GM21576 (cell line): ENCODE measurements at regions not wholly inside any gene's neighbourhood (a gene's known extent, or its start where the extent isn't known, plus 50 kb on each side); places are given as distances from the start of the nearest gene placed in this dataset.
A peak's percentile ranks its signal among the peaks of the same experiment; 100 is the strongest.
"Not testable (repeated sequence)": the region's sequence is repeated elsewhere in the genome, so short reads cannot be mapped to it uniquely, and the experiment has no call there.

ENCODE experiments used
- ATAC-seq: cut with Tn5 transposase; IDR thresholded peaks from one replicate; pipeline ENCODE4 v1.9.1; 2021; ENCODE audit warnings: mild to moderate bottlenecking, moderate library complexity; ENCODE audit not compliant: unreplicated experiment

- no peak for ATAC-seq
Measured at GRCh38 chr5:128711216-128711615, 173.2 kb upstream of the FBN2 start.

DNA sequence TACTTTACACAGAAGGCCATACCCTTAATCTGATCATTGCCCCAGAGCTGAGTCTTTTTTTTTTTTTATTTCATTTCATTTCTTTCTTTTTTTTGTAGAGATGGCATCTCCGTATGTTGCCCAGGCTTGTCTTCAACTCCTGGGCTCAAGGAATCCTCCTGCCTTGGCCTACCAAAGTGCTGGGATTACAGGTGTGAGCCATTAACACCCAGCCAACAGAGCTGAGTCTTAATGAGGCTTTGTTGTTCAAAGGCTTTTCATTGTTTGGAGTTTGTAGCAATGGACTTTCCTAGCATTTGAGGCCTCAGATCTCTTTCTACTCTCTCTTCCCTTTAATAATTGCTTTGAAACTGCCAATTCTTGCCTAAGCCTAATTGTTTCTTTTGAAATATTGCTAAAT lies 176.5 kb upstream of the FBN2 start:
- ATAC-seq = no peak

DNA sequence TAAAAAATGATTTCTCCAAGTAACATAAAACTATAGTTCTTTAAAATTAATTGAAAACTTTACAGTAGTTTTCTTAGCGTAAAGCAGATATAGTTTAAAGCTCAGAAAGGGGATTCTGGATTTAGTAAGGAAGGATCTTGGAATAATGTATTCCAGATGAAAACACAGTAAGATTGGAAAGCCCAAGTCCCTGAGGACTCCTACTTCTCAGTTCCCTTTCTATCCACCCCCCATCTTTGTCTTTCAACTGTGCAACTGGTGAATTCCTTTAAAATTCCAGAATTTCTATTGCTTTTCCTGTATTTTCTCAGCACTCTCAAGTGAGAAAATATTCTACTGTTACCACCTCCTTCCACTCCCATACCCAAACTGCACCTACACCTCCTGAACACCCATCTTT lies 184.5 kb upstream of the FBN2 start:
- no peak for ATAC-seq

DNA sequence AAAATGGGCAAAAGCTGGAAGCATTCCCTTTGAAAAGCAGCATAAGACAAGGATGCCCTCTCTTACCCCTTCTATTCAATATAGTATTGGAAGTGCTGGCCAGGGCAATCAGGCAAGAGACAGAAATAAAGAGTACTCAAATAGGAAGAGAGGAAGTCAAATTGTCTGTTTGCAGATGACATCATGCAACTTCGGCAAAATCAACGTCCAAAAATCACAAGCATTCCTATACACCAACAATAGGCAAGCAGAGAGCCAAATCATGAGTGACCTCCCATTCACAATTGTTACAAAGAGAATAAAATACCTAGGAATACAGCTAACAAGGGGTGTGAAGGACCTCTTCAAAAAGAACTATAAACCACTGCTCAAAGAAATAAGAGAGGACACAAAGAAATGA lies 192.0 kb upstream of the FBN2 start:
- not testable (repeated sequence) for ATAC-seq

DNA sequence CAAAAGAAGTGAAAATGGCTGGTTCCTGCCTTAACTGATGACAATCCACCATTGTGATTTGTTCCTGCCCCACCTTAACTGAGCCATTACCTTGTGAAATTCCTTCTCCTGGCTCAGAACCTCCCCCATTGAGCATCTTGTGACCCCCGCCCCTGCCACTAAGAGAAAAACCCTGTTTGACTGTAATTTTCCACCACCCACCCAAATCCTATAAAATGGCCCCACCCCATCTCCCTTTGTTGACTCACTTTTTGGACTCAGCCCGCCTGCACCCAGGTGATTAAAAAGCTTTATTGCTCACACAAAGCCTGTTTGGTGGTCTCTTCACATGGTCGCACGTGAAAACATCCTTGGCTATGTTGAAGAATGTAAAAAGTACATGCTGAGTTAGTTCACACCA lies 197.6 kb upstream of the FBN2 start:
- not testable (repeated sequence) for ATAC-seq

DNA sequence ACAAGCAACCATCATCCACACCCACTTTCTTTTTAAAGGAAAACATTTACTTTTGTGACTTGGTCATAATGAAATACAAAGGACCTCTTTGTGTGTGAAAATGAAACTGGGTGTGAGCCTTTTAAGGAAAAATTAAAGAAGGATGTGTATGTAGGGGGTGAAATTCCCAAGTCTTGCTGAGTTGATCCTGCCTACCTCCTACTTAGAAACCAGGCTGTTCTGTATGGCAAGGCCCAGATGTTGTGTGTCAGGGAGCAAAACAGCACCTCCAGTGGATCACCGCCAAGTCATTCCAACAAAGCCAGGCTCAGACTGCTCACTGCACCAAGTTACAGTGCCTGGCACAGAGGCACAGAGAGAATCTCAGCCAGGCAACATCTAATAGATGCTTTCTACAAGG lies 198.5 kb upstream of the FBN2 start:
- no peak for ATAC-seq

GRCh38 chr5:128749136-128749898 lies 211.3 kb upstream of the FBN2 start:
- no peak for ATAC-seq

DNA sequence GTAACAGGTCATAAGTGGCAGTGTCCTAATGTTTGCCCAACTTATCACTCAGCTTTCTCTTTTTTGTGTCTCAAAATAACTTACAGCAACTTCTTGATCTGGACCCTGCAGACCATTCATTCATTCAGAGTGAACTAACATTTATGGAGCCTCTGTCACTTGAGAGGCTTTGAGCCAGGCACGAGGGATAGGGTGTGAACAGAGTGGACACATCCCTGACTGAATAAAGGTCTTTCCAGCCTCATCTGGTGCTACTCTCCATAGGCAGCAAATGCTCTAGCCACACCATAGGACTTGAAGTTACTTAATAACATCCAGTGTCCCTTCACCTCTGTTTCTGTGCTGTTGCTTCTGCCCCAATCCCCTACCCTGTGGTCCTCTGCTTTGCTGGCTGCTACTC lies 212.1 kb upstream of the FBN2 start:
- ATAC-seq = no peak

GRCh38 chr5:128757196-128757959 lies 207.9 kb upstream of the SLC27A6 start:
- ATAC-seq = no peak

- no peak for ATAC-seq
Measured at GRCh38 chr5:128762661-128763306, 202.5 kb upstream of the SLC27A6 start.

GRCh38 chr5:128763321-128763720 lies 202.0 kb upstream of the SLC27A6 start:
- no peak for ATAC-seq

DNA sequence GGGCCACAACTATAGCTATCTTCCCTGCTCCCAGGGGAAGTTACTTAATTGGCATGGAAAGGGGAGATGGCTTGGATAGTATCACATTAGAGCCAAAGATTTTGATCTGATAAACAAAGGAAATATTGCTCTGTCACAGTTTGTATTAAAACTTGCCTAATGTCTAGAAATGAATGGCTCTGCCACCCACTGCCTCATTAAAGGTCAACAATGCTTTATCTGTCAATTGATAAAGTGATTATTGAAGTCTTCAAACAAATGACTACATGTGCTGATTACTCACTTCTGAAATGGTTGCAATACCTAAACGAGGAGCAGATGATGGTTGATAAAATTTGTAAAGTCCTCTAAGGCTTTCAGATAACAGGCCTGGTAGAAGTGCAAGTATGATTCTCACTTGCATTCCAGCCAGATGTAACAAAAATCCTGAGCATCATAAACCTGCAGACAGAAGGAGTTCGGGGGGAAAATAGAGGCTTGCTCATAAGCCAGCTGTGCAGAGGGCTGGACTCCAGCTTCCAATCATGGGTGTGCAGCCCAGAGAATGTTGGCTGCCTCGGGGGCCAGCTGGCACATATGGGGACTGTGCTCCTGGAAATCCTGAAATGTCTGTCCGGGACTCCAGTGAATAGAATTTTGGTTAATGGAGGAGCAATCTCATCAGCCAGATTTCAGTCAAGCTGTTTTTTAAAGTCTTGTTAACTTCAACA lies 200.5 kb upstream of the SLC27A6 start:
- no peak for ATAC-seq

DNA sequence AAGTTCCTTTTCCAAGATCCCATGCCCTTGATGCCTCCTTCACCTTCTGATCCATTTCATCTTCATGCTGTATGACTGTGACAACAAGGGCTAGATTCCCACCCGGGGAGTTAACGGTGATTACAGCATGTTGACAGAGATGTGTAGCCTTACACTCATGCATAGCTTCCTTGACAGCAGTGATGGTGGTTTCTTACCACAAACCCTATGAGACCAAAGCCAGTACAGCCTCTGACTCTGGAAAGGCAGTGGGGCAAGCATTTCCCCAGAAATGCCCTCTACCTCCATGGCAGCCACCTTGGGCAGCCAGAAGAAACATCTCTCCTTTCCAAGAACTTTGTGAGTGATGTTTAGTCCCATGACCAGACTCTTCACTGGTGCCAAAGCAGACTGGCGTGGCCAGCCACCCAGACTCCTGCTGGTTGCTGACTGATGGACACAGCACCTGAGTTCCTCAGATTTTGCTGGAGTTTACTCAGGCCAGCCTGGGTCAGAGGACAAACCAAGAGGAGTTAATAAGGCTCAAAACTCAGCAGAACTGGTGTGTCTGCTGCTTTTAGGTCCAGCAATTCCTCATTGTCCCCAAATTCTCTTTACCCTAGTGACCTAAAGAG lies 199.7 kb upstream of the SLC27A6 start:
- no peak for ATAC-seq

DNA sequence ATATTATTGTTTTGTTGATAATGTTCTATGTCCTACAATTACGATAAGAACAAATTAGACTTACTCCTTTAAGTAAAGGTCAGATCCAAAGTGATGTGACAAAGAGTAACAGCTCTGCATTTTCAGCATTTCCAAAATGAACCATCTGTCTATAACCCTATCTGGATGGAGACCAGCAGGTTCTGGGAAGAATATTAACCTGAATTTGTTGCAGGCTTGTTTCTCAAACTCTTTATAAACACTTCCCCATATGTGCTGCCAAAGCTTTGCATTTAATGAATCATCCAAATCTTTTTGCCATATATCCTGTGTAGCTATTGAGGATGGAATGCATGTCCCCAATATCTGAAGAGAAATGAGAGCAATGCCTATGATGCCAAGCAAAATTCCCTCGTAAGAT lies 198.9 kb upstream of the SLC27A6 start:
- ATAC-seq = no peak

GRCh38 chr5:128770907-128771306 lies 194.4 kb upstream of the SLC27A6 start:
- ATAC-seq = no peak

- no peak for ATAC-seq
Measured at GRCh38 chr5:128772356-128772755, 192.9 kb upstream of the SLC27A6 start.

DNA sequence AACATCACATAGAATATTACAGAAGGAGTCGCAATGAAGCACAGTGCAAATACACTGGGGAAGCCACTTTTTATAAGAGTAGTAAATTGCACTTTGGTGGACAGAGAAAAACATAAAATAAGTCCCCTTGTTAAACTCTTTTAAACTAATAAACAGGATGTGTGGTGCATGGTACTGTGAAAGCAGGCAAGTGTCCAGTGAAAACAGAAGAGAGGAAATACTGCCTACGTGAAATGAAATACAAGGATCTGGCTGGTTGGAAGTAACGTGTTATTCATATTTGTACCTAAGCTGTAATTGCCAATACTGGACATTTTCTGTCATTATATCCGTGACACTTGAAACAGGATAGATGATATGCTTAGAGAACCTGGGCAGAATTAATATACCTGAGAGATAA lies 191.9 kb upstream of the SLC27A6 start:
- ATAC-seq = no peak

- ATAC-seq = no peak
Measured at GRCh38 chr5:128774605-128775004, 190.7 kb upstream of the SLC27A6 start.

GRCh38 chr5:128775558-128775957 lies 189.7 kb upstream of the SLC27A6 start:
- ATAC-seq = no peak

GRCh38 chr5:128777052-128777451 lies 188.2 kb upstream of the SLC27A6 start:
- ATAC-seq = peak; percentile 96

GRCh38 chr5:128778474-128778873 lies 186.8 kb upstream of the SLC27A6 start:
- no peak for ATAC-seq
